HG03558 (cell line): ENCODE measurements at regions not wholly inside any gene's neighbourhood (a gene's known extent, or its start where the extent isn't known, plus 50 kb on each side); places are given as distances from the start of the nearest gene placed in this dataset.

ENCODE experiments used
- ATAC-seq: cut with Tn5 transposase; IDR thresholded peaks from one replicate; pipeline ENCODE4 v1.9.1; 2021; ENCODE audit warnings: moderate number of reproducible peaks; ENCODE audit not compliant: unreplicated experiment; ENCODE audit errors: extremely low read depth

DNA sequence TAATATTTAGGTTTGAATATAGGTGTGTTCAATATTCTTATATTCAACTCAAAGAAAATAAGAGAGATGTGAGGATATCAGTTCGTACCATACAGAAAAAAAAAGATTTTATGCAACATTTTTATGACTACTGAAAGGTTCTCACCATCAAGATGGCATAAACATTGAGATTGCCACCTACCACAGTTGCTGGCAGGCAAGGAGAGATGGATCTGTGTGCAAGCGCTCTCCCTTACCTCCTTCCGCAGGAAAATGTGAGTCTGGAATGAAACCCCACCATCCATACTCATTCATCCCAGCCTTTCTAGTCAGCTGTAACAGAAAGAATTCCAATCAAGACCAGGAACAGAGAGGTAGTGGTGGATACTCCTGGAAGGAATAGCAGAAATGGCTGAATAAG is 376.9 kb downstream of the PPP3CA start:
- no peak for ATAC-seq

DNA sequence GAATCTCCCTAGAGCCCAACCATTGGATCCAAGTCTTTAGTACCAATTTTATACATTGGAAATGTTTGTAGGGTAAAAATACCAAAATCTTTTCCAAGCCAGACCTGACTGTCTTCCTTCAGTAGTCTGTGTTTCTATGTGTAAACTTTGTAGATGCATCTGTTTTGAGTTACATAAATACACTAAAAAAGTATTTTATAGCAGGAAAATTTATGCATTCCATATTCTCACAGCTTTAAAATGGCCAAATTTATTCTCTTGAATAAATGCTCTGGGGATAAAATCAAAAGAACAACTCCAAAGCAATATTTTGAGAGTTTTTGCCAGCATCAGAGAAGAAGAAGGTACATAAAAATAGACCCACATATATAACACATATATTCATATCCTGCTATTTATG is 377.4 kb downstream of the PPP3CA start:
- no peak for ATAC-seq

- ATAC-seq: no peak
Observed at GRCh38 chr4:100968046-100968445, 379.3 kb downstream of the PPP3CA start.

DNA sequence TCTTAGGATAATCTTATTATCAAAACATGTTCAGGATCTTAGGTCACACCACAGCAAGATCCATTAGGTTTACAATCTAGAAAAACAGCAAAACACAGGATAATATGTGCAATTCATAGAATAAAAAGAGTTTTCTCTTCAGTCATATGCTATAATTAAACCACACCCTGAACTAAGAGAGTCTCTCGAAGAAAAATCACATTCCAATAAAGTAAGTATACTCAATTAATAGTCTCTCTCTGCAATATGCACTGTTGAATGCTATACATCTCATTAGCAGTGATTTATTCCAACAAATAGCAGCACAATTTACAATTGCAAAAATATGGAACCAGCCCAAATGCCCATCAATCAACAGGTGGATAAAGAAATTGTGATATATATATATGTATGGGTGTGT is 383.7 kb downstream of the PPP3CA start:
- ATAC-seq: no peak

GRCh38 chr4:100962698-100963097 is 384.6 kb downstream of the PPP3CA start:
- ATAC-seq: no peak

GRCh38 chr4:100960232-100960631 is 387.1 kb downstream of the PPP3CA start:
- no peak for ATAC-seq

- ATAC-seq: no peak
Observed at GRCh38 chr4:100954046-100954445, 393.3 kb downstream of the PPP3CA start.

- ATAC-seq: no peak
Observed at GRCh38 chr4:100953616-100954015, 393.7 kb downstream of the PPP3CA start.

DNA sequence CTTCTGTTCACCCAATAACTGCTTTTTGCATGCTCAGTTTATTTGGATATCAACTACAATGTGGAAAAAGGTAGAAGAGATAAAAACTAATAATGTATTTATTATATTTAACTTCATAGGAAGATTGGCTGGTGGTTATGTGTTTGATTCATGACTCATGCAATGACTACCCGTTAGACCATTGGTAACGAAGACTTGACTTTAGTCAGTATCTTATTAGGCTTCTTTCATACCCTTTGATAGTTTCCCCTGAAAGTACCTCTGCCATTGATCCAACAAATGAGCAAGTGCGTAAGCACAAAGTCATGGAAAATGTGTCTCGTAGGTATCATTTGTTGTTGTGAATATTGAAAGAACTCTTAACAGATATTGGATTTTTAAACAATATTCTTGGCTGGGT is 394.7 kb downstream of the PPP3CA start:
- ATAC-seq: no peak

- ATAC-seq: no peak
Observed at GRCh38 chr4:100949350-100949935, 397.9 kb downstream of the PPP3CA start.

- no peak for ATAC-seq
Observed at GRCh38 chr4:100948911-100949310, 398.4 kb downstream of the PPP3CA start.

DNA sequence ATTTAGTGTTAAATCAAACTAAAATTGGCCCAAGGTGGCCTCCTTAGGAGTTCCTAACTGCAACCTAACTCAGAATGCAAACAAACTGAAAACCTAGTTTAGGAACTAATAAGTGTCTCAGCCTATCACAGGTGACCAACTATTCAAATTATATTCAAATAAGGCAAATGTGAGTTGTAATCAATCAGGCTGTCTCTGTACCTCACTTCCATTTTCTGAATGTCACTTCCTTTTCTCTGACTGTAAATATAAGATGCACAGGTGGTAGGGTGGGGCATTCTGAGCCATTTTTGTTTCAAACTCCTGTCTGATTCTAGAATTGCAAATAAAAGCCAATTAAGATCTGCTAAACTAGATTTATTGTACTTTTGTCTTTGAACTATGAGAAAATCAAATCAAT is 401.5 kb downstream of the PPP3CA start:
- ATAC-seq: no peak

DNA sequence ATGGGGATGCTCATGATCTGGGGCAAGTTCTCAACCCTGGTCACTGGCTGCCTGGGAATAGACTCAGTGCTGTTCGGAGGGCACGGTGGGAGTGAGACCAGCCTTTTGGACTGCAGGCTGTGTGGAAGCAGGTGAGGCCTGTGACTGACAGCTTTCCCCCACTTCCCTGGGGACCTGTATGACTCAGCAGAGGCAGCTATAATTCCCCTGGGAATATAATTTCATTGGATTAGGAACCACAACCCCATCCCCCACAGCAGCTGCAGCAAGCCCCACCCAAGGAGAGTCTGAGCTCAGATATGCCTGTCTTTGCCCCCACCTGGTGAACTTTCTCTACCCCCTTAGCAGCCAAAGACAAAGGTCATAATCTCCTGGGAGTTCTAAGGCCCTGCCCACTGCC is 408.6 kb downstream of the PPP3CA start:
- ATAC-seq: no peak

DNA sequence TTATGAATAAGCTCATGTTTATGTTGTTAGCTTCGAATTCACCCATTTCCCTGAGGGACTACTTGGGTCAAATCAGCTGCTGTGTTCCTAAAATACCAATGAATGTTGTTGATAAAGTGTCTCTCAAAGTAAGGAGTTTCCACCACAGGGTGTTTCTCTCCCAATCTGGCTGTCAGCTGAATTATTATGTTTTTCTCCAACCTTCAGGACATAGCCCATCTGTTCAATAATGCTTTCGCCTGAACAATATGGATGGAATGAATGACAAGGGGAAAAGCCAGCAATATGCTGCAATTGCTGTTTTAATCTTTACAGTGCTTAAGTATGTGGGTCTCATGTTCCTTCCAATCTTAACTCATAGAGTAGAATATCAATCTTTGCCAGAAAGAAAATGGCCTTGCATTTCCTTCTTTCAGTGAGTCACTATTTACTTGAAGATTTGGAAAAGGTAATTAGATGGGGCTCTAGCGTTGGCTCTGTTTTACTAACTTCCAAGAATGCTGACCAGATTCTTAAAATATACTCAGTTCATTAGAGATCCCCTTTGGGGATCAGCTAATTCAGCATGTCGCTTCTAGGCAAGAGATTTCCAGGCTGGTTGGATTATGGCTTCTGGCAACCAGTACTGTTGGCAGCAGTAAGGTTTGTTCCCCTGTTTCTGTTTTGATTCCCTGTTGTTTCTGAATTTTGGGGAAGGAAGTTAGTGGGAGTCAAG is 410.5 kb downstream of the PPP3CA start:
- ATAC-seq: no peak

DNA sequence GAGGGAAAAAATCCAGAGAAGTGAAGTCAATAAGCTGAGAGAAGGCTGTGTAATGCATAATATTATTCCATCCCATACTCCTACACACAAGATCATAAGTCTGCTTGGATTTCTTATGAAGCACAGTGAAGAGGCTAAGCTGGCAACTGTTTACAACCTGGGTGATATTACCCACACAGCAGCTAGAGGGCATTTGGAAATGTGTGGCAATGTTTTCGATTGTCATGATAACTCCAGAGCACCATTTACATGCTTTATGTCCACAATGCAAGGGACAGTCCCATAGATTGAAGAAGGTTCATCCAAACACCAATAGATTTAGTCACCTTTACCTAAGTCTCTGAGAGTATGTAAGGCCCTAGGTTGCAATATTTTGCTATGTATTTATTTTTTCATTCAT is 412.2 kb downstream of the PPP3CA start:
- ATAC-seq: no peak

- ATAC-seq: no peak
Observed at GRCh38 chr4:100933628-100934027, 413.7 kb downstream of the PPP3CA start.

DNA sequence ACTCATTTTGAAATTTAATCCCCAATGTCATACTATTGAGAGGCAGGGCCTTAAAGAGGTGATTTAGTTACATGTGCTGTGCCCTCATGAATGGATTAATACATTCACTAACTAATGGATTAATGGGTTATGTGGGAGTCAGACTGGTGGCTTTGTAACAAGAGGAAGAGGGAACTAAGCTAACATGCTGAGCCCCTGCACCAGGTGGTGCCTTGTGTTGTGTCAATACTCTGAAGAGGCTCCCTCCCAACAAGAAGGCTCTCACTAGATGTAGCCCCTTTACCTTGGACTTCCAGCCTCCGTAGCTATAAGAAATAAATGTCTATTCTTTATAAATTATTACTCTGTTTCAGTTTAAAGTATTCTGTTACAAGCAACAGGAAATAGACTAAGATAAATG is 411.9 kb upstream of the EMCN start:
- ATAC-seq: no peak

GRCh38 chr4:100929135-100929534 is 411.3 kb upstream of the EMCN start:
- no peak for ATAC-seq

DNA sequence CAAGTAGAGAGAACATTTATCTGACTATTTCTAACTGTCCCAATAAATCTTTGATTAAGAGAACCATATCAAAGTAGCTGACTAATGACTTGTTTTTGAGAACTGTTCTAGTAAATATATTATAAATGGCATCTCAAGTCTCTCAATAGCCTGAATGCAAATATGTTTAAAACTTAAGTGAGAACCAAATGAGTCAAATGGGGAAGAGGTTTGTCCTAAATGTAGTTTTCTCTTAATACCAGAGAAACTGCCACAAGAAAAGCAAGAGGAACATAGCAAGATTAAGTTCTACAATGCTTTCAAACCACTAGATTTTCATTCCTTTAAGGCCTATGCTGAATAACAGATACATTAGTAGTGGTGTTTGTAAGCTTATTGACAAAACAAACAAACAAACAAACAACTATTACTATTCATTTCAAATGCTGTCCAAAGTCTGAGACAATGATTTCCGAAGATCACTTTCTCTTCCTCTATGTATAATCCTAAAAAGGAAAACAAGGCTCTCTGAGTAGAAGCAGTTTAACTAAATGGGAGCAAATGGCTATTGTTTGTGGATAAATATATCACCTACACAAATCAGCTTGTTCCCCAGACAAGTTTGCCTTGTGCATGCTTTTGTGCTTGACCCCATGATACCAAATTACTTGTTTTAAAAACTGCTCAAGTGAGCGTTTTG is 408.4 kb upstream of the EMCN start:
- ATAC-seq: no peak

DNA sequence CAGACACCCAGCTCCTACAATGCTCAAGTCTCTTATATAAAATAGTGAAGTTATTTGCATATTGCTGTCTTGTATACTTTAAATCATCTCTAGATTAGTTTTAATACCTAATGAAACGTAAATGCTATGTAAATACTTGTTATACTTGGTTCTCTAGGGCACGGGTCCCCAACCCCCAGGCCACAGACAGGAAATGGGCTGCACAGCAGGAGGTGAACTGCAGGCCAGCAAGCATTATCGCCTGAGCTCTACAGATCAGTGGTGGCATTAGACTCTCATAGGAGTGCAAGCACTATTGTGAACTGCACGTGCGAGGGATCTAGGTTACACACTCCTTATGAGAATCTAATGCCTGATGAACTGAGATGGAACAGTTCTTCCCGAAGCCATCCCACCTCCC is 395.9 kb upstream of the EMCN start:
- ATAC-seq: no peak

DNA sequence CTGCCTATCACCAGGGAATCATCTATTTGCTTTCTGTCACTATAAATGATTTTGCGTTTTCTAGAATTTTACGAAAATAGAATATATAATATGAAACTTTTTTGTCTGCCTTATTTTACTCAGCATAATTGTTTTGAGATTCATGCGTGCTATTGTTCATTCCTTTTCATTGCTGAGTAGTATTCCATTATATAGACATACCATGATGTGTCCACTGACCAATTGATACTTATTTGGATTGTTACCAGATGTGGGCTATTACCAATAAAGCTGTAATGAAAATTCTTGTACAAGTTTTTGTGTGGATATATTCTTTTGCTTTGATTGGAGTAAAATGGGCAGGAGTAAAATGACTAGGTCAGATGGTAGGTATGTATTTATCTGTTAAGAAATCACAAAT is 390.7 kb upstream of the EMCN start:
- ATAC-seq: no peak
